Heart left ventricle (tissue), 16 donors: ENCODE measurements at regions not wholly inside any gene's neighbourhood (a gene's known extent, or its start where the extent isn't known, plus 50 kb on each side); places are given as distances from the start of the nearest gene placed in this dataset.

Experiments
- ATAC-seq, 4 donors: fragments of 200-7000 bp; cut with Tn5 transposase; one replicate each; pipeline ENCODE4 v1.9.1; 2020 to 2022; ENCODE audit warnings: moderate library complexity in 4 of 4, mild to moderate bottlenecking in 3 of 4, moderate number of reproducible peaks in 1 of 4
- DNase-seq, 5 donors: peaks; one replicate each; pipeline ENCODE4 v3.0.0-alpha.2; 2020
- H3K27ac ChIP-seq, 12 donors: fragments of 200-600 bp; sonication (generic) in 4 of 12; one replicate each; pipeline versions ENCODE4 v1.5.0 to v1.8.0; 2016 to 2022; ENCODE audit warnings: mild to moderate bottlenecking in 2 of 12
- H3K27me3 ChIP-seq, 9 donors: fragments of 200-600 bp; sonication (generic) in 2 of 9; one replicate each; pipeline versions ENCODE4 v1.5.1 to v1.8.0; 2016 to 2022; ENCODE audit warnings: mild to moderate bottlenecking in 3 of 9
- H3K36me3 ChIP-seq, 9 donors: fragments of 200-600 bp; sonication (generic) in 2 of 9; one replicate each; pipeline versions ENCODE4 v1.5.0 to v1.8.0; 2018 to 2022; ENCODE audit warnings: mild to moderate bottlenecking in 2 of 9
- H3K4me1 ChIP-seq, 12 donors: fragments of 200-600 bp; sonication (generic) in 4 of 12; one replicate each; pipeline versions ENCODE4 v1.5.0 to v1.8.0; 2016 to 2022; ENCODE audit warnings: mild to moderate bottlenecking in 3 of 12
- H3K4me3 ChIP-seq, 12 donors: fragments of 200-600 bp; sonication (generic) in 4 of 12; one replicate each; pipeline versions ENCODE4 v1.5.0 to v1.8.0; 2017 to 2022; ENCODE audit warnings: mild to moderate bottlenecking in 9 of 12, moderate library complexity in 4 of 12
- H3K9me3 ChIP-seq, 12 donors: fragments of 200-600 bp; sonication (generic) in 4 of 12; one replicate each; pipeline versions ENCODE4 v1.5.0 to v1.8.0; 2016 to 2022; ENCODE audit warnings: mild to moderate bottlenecking in 1 of 12
- POLR2A ChIP-seq, 2 donors: fragments of 450-650 bp; IDR thresholded peaks; one replicate each; pipeline ENCODE4 v1.6.1; 2017; ENCODE audit warnings: antibody characterized with exemption in 2 of 2, mild to moderate bottlenecking in 2 of 2, moderate library complexity in 2 of 2
- WGBS, 4 donors: extraction: QIAGEN DNeasy Blood & Tissue Kit in 2 of 4; methylation state at CpG; one replicate each; pipeline versions ENCODE4 v1.1.5 to v1.1.7; 2013 to 2018; 5-methylcytosine and 5-hydroxymethylcytosine counted together
- intact Hi-C, 10 donors: fragments of 100-400 bp; cut with DNase I; formaldehyde crosslinking; loops; one replicate each; pipeline versions ENCODE4 v1.11.1 to v1.14.2; 2022
- TF ChIP-seq, protein P1 (sequence below), 12 donors: fragments of 200-600 bp; sonication (generic) in 4 of 12; IDR thresholded peaks; one replicate each; pipeline versions ENCODE4 v1.5.0 to v1.8.0; 2018 to 2022; ENCODE audit warnings: antibody characterized with exemption in 12 of 12, mild to moderate bottlenecking in 5 of 12
- donor health status: ischemic (EF 13 %, LVEDD 7.1; RV severe dilation, severe dysfunction).
- donor health status: healthy with polysubstance abuse.
- donor health status: DM: no; HTN: yes; CAD: no.
- donor health status: DM: no; HTN: no; CAD: no.
- donor health status: ischemic (EF 25% LVEDD 6.9; RV normal size, moderate dysfunction).
- donor health status: ischemic (EF 25% LVEDD 5.7; RV mildly dilated, moderate dysfunction).
- donor health status: healthy.
- donor health status: DM: yes; HTN: yes; CAD: no.
- donor health status: ischemic (EF 35%, LVEDD 5.7; RV mildly dilated, moderate dysfunction).
- donor health status: nonischemic (EF 11% LVEDD 7.7; RV severe dilation, severe dysfunction).
- donor health status: DM: yes; HTN: yes; CAD: no.
- donor health status: PGD.
- donor health status: ischemic (EF 29% LVEDD 5.4; RV normal size, mild dysfunction).
- donor health status: nonischemic (EF 23%, LVEDD 6.1; RV moderate dilation, normal function).

DNA sequence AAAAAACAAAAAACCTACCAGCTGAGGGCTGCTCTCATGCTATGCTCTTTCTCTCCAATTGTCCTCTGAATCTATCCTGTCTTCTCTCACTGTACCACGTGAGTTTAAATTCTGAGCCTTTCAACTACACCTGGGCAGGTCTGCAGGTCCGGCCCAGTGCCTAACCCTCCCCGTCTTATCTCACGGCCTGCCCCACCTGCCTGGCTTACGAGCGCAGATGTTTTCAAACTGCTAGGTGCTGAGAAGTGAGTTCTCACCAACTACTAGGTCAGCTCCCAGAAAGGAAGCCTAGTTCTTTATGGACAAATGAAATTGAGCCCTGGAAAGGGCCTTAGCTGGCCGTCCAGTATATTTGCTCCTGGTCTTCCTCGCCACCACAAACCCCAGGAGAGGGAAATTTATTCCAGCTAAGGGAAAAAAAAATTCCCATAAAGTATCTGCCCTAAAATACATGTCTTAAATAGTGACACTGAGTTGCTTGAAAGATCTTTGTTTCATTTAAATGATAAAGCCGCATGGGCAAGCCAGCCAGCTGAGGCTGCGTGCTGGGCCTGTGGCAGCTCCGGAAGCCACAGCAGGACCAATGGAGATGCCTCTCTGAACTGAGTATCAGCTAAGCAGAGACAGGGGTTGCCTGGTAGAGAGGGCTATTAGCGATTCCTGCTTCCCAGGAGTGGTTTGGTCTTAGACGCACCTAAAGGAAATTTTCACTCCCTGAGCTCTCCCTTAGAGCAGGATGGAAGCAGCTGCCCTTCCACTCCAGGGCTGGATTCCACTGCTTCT, 92.5 kb upstream of the NCK2 start:
- Histone ChIP-seq H3K4me1 (no peaks in the 10 kb centered on the region), H3K4me3 (no peak overlapping the region), H3K27ac (no peak overlapping the region), H3K36me3 (no peaks in the 10 kb centered on the region), H3K27me3 (no peaks in the 10 kb centered on the region), H3K9me3 (peaks cover 0 to 5% (median 0%) of the 10 kb centered on the region in 12 donors)
- intact Hi-C loops: no loop called here
- no peak for TF ChIP-seq POLR2A (IDR thresholded peaks at IDR 0.05)
- TF ChIP-seq, protein P1, sequence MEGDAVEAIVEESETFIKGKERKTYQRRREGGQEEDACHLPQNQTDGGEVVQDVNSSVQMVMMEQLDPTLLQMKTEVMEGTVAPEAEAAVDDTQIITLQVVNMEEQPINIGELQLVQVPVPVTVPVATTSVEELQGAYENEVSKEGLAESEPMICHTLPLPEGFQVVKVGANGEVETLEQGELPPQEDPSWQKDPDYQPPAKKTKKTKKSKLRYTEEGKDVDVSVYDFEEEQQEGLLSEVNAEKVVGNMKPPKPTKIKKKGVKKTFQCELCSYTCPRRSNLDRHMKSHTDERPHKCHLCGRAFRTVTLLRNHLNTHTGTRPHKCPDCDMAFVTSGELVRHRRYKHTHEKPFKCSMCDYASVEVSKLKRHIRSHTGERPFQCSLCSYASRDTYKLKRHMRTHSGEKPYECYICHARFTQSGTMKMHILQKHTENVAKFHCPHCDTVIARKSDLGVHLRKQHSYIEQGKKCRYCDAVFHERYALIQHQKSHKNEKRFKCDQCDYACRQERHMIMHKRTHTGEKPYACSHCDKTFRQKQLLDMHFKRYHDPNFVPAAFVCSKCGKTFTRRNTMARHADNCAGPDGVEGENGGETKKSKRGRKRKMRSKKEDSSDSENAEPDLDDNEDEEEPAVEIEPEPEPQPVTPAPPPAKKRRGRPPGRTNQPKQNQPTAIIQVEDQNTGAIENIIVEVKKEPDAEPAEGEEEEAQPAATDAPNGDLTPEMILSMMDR (IDR thresholded peaks at IDR 0.05): no peak
- DNase-seq (no peak), ATAC-seq (no peak)
- 91 to 95% (median 94%) methylated on average over 13 of the region's 13 CpGs for WGBS, 4 donors

DNA sequence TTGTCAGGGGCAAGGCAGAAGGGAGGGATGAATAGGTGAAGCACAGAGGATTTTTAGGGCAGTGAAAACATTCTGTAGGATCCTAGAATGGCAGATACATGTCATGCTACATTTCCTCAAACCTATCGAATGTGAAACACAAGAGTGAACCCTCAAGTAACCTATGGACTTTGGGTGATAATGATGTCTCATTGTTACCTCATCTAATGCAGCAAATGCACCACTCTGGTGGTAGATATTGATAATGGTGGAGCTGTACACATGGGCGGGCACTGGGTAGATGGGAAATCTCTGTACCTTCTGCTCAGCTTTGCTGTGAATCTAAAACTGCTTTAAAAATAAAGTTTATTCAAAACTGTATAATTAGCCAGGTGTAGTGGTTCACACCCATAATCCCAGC, 95.2 kb upstream of the NCK2 start:
- 75 to 99% (median 95%) methylated on average over 2 of the region's 2 CpGs for WGBS, 4 donors
- intact Hi-C loops: no loop called here
- H3K4me1 ChIP-seq: no peaks in the 10 kb centered on the region
- peaks cover 0 to 5% (median 0%) of the 10 kb centered on the region in 12 donors for H3K9me3 ChIP-seq
- H3K4me3 ChIP-seq: no peak overlapping the region
- no peak overlapping the region for H3K27ac ChIP-seq
- no peaks in the 10 kb centered on the region for H3K27me3 ChIP-seq
- ATAC-seq: no peak
- no peaks in the 10 kb centered on the region for H3K36me3 ChIP-seq
- DNase-seq: no peak
- TF ChIP-seq, protein P1 (IDR thresholded peaks at IDR 0.05): no peak
- TF ChIP-seq POLR2A (IDR thresholded peaks at IDR 0.05): no peak

DNA sequence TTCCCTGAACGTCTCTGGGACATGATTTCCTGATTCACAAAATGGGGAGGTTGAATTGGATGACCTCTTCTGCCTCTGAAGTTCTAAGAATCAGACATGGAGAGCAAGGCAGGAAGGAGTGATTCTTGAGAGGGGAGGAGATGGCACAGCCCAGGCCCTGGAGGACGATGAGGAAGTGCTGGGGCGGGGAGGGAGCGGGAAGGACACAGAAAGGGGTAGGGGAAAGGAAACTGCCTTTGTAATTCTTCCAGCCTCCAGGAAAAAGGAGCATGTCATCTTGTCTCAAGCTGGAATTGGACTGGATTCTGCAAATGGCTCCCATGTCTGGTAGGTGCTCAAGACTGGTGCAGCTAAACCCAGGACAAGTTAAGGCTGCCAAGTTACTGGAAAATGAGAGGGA, 97.0 kb upstream of the NCK2 start:
- 60 to 75% (median 66%) methylated on average over 3 to 4 of the region's 4 CpGs for WGBS, 4 donors
- no peak for ATAC-seq

DNA sequence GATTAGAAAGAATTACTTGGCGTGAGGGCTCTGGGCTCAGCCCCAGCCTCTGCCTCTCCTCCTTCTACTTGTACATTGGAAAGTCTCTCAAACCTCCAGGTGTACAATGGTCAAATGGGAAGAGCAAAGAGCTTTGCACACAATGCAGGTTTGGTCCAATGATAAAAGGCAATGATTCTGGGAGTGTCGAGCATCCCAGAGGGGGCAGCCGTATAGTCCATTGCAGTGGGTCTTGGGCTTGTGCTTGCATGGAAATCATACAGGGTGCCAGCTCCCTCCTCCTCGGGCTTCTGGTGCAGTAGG, 98.0 kb upstream of the NCK2 start:
- ATAC-seq (no peak), DNase-seq (no peak)
- no peak overlapping the region for H3K4me3 ChIP-seq
- H3K9me3 ChIP-seq: peaks cover 0 to 5% (median 0%) of the 10 kb centered on the region in 12 donors
- H3K27me3 ChIP-seq: no peaks in the 10 kb centered on the region
- intact Hi-C loops: no loop called here
- H3K36me3 ChIP-seq: no peaks in the 10 kb centered on the region
- H3K27ac ChIP-seq: no peak overlapping the region
- 93 to 95% (median 94%) methylated on average over 4 of the region's 4 CpGs for WGBS, 4 donors
- no peak for TF ChIP-seq POLR2A (IDR thresholded peaks at IDR 0.05)
- TF ChIP-seq, protein P1 (IDR thresholded peaks at IDR 0.05): no peak
- peaks cover 0 to 8% (median 0%) of the 10 kb centered on the region in 12 donors for H3K4me1 ChIP-seq

More for the DNA sequence above, 97.0 kb upstream of the NCK2 start:
- peaks cover 0 to 5% (median 0%) of the 10 kb centered on the region in 12 donors for H3K9me3 ChIP-seq
- no peaks in the 10 kb centered on the region for H3K36me3 ChIP-seq
- intact Hi-C loops: no loop called here
- TF ChIP-seq, protein P1 (IDR thresholded peaks at IDR 0.05): no peak
- TF ChIP-seq POLR2A (IDR thresholded peaks at IDR 0.05): no peak
- H3K27me3 ChIP-seq: no peaks in the 10 kb centered on the region
- H3K4me1 ChIP-seq: peaks cover 0 to 8% (median 0%) of the 10 kb centered on the region in 12 donors
- H3K27ac ChIP-seq: no peak overlapping the region
- H3K4me3 ChIP-seq: no peak overlapping the region
- DNase-seq: no peak
